LoVo (cell line): ENCODE measurements at regions not wholly inside any gene's neighbourhood (a gene's known extent, or its start where the extent isn't known, plus 50 kb on each side); places are given as distances from the start of the nearest gene placed in this dataset.

Experiments
- DNase-seq: peaks from one replicate; pipeline ENCODE4 v3.0.0-alpha.2; 2016; ENCODE audit warnings: low spot score

GRCh38 chr13:104854698-104855097 is 1680.8 kb downstream of the EFNB2 start:
- DNase-seq = no peak

- DNase-seq = no peak
Observed at GRCh38 chr13:104854007-104854406, 1681.5 kb downstream of the EFNB2 start.

GRCh38 chr13:104847922-104848321 is 1687.5 kb downstream of the EFNB2 start:
- DNase-seq = no peak

GRCh38 chr13:104843401-104843800 is 1692.1 kb downstream of the EFNB2 start:
- no peak for DNase-seq

GRCh38 chr13:104841110-104841509 is 1694.4 kb downstream of the EFNB2 start:
- no peak for DNase-seq

- DNase-seq = no peak
Observed at GRCh38 chr13:104837756-104838155, 1697.7 kb downstream of the EFNB2 start.

- DNase-seq = no peak
Observed at GRCh38 chr13:104833221-104833620, 1702.2 kb downstream of the EFNB2 start.

GRCh38 chr13:104832231-104832630 is 1703.2 kb downstream of the EFNB2 start:
- DNase-seq = no peak

- no peak for DNase-seq
Observed at GRCh38 chr13:104831831-104832230, 1703.6 kb downstream of the EFNB2 start.

- no peak for DNase-seq
Observed at GRCh38 chr13:104823709-104824108, 1711.8 kb downstream of the EFNB2 start.

- no peak for DNase-seq
Observed at GRCh38 chr13:104823071-104823470, 1712.4 kb downstream of the EFNB2 start.

GRCh38 chr13:104817271-104817670 is 1718.2 kb downstream of the EFNB2 start:
- DNase-seq = no peak

- no peak for DNase-seq
Observed at GRCh38 chr13:104816726-104817125, 1718.7 kb downstream of the EFNB2 start.

- no peak for DNase-seq
Observed at GRCh38 chr13:104810242-104810641, 1725.2 kb downstream of the EFNB2 start.

GRCh38 chr13:104809483-104809882 is 1726.0 kb downstream of the EFNB2 start:
- DNase-seq = no peak

GRCh38 chr13:104805346-104805745 is 1730.1 kb downstream of the EFNB2 start:
- DNase-seq = no peak

GRCh38 chr13:104799152-104799551 is 1732.9 kb upstream of the SLC10A2 start:
- DNase-seq = no peak

- DNase-seq = no peak
Observed at GRCh38 chr13:104798486-104798885, 1732.3 kb upstream of the SLC10A2 start.

GRCh38 chr13:104796581-104796980 is 1730.4 kb upstream of the SLC10A2 start:
- no peak for DNase-seq

- no peak for DNase-seq
Observed at GRCh38 chr13:104785952-104786351, 1719.7 kb upstream of the SLC10A2 start.

GRCh38 chr13:104784891-104785290 is 1718.7 kb upstream of the SLC10A2 start:
- no peak for DNase-seq

- no peak for DNase-seq
Observed at GRCh38 chr13:104782741-104783140, 1716.5 kb upstream of the SLC10A2 start.

GRCh38 chr13:104779311-104779993 is 1713.2 kb upstream of the SLC10A2 start:
- no peak for DNase-seq

- peak; percentile 58 for DNase-seq
Observed at GRCh38 chr13:104773775-104774174, 1707.6 kb upstream of the SLC10A2 start.
